MM.1S (cell line): ENCODE measurements at regions not wholly inside any gene's neighbourhood (a gene's known extent, or its start where the extent isn't known, plus 50 kb on each side); places are given as distances from the start of the nearest gene placed in this dataset.

Experiments
- CTCF ChIP-seq: fragments of 300-600 bp; sonication (generic); IDR thresholded peaks from 2 replicates; pipeline ENCODE4 v1.5.1; 2016; ENCODE audit warnings: antibody characterized with exemption, low read length, mixed read lengths
- EZH2phosphoT487 ChIP-seq: fragments of 300-600 bp; sonication (generic); IDR thresholded peaks from 2 replicates; pipeline ENCODE4 v1.6.1; 2018; ENCODE audit warnings: antibody characterized with exemption, low read length

- no peak for TF ChIP-seq CTCF
- TF ChIP-seq EZH2phosphoT487 = no peak
Observed at GRCh38 chrX:7570432-7571029, 272.4 kb upstream of the VCX start.
